HFFc6 (cell line): ENCODE measurements at regions not wholly inside any gene's neighbourhood (a gene's known extent, or its start where the extent isn't known, plus 50 kb on each side); places are given as distances from the start of the nearest gene placed in this dataset.

Source experiments
- DNase-seq: peaks from one replicate; pipeline ENCODE4 v3.0.0-alpha.2; 2018
- H3K27ac Mint-ChIP-seq: 2 replicates; pipeline ENCODE4 v1.8.0; 2020; ENCODE audit warnings: mild to moderate bottlenecking, mixed read lengths
- H3K27me3 Mint-ChIP-seq: 2 replicates; pipeline ENCODE4 v1.8.0; 2021; ENCODE audit warnings: mild to moderate bottlenecking, moderate library complexity, mixed read lengths; ENCODE audit not compliant: insufficient read depth
- H3K36me3 Mint-ChIP-seq: 2 replicates; pipeline ENCODE4 v1.8.0; 2021; ENCODE audit warnings: low read depth, mixed read lengths
- H3K4me1 Mint-ChIP-seq: 2 replicates; pipeline ENCODE4 v1.8.0; 2020; ENCODE audit warnings: low read depth, mixed read lengths
- H3K4me3 Mint-ChIP-seq: 2 replicates; pipeline ENCODE4 v1.8.0; 2020; ENCODE audit warnings: mild to moderate bottlenecking, moderate library complexity, mixed read lengths
- H3K9me3 Mint-ChIP-seq: 2 replicates; pipeline ENCODE4 v1.8.0; 2020; ENCODE audit warnings: mild to moderate bottlenecking, mixed read lengths
- TF ChIP-seq, protein P1 (sequence below): fragments of 200-600 bp; sonication (generic); IDR thresholded peaks from 2 replicates; pipeline ENCODE4 v1.5.0; 2021; ENCODE audit warnings: antibody characterized with exemption, mild to moderate bottlenecking

DNA sequence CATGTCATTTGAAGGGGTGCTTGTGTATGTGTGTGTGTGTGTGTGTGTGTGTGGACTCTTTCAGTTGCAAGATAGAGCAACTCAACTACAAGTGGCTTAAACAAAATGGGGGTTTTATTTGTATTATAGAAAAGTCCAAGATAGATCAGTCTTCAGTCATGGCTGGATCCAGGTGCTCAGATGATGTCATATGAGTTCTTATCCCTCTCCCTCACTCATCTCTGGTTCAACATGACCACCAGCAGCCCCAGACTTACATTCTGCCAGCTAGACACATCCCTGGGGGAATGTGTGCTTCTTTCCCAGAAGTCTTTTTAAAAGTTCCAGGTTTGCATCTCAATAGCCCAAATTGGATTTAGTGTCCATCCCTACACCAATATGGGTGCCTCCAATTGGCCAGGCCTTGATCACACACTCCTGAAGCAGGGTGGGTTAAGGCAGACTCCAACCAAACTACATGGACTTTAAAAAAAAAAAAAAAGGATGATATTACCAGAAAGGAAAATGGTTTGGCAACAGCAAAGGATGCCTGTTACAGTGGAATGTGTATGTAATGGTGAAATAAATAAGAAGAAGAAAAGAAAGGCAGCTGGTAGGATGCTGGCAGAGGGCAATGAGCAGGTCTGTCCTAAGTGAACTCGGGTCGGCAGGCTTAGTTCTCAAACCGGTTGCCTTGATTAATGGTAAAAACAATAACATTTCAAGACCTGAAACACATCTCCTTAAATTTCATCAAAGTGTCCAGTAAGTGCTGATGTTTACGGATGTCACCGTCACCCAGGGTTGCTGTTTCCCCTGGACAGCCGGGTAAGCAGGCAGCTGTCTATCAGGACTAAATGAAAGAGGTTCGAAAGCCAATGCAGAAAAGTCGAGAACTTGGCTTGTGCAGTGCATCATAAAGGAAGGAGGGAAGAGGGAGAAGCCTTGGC is 107.7 kb downstream of the SMIM20 start:
- H3K27me3 Mint-ChIP-seq, result peaks cover 3% of the 10 kb centered on the region
- H3K9me3 Mint-ChIP-seq, result no peaks in the 10 kb centered on the region
- peaks cover 52% of the 10 kb centered on the region for H3K4me1 Mint-ChIP-seq
- H3K27ac Mint-ChIP-seq, result peak overlapping the region; percentile 78
- no peaks in the 10 kb centered on the region for H3K36me3 Mint-ChIP-seq
- DNase-seq, result no peak
- TF ChIP-seq, protein P1, sequence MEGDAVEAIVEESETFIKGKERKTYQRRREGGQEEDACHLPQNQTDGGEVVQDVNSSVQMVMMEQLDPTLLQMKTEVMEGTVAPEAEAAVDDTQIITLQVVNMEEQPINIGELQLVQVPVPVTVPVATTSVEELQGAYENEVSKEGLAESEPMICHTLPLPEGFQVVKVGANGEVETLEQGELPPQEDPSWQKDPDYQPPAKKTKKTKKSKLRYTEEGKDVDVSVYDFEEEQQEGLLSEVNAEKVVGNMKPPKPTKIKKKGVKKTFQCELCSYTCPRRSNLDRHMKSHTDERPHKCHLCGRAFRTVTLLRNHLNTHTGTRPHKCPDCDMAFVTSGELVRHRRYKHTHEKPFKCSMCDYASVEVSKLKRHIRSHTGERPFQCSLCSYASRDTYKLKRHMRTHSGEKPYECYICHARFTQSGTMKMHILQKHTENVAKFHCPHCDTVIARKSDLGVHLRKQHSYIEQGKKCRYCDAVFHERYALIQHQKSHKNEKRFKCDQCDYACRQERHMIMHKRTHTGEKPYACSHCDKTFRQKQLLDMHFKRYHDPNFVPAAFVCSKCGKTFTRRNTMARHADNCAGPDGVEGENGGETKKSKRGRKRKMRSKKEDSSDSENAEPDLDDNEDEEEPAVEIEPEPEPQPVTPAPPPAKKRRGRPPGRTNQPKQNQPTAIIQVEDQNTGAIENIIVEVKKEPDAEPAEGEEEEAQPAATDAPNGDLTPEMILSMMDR, result no peak
- H3K4me3 Mint-ChIP-seq, result peak overlapping the region; percentile 66

DNA sequence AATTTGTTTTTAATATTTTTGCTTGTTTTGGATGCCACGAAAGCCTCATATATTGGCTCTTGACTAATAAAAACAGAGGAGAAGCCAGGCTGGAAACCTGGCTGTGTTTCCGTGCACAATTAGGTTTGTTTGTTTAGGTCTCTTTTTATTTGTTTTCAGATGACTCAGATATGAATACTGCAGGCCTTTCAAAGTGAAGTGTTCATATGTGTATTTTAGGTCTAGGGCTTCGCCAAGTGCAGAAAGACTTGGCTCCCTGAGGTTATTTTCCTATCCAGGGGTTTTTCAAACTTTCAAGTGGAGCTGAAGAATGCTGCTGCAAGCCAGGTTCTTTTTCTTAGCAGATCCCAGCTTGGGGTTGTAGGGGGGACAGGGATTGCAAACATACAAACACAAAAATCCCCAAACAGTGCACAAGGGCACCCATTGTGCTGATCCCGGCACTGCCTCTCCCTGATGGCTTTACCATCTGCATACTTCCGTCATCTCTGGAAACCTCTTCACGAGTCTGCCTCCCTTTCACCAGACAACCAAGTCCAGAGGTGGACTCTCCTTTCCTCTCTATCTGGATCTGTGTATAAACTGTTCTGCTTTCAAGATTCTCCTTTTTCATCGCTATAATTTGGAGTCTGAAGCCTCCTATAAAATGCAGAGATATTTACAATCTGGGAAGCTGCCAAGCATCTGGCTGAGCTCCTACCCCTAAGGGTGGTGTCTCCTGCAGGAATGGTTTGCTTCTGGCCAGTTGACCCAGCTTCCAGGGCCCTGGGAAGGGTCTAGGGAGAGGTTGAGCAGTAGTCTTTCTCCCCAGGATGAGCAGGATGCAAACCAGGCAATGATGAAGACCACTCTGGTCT is 108.6 kb downstream of the SMIM20 start:
- peak overlapping the region; percentile 66 for H3K4me3 Mint-ChIP-seq
- peak overlapping the region; percentile 78 for H3K27ac Mint-ChIP-seq
- peak; percentile 89 for DNase-seq
- TF ChIP-seq, protein P1, result no peak
- no peaks in the 10 kb centered on the region for H3K9me3 Mint-ChIP-seq
- H3K27me3 Mint-ChIP-seq, result peaks cover 3% of the 10 kb centered on the region
- no peaks in the 10 kb centered on the region for H3K36me3 Mint-ChIP-seq
- peaks cover 47% of the 10 kb centered on the region for H3K4me1 Mint-ChIP-seq

DNA sequence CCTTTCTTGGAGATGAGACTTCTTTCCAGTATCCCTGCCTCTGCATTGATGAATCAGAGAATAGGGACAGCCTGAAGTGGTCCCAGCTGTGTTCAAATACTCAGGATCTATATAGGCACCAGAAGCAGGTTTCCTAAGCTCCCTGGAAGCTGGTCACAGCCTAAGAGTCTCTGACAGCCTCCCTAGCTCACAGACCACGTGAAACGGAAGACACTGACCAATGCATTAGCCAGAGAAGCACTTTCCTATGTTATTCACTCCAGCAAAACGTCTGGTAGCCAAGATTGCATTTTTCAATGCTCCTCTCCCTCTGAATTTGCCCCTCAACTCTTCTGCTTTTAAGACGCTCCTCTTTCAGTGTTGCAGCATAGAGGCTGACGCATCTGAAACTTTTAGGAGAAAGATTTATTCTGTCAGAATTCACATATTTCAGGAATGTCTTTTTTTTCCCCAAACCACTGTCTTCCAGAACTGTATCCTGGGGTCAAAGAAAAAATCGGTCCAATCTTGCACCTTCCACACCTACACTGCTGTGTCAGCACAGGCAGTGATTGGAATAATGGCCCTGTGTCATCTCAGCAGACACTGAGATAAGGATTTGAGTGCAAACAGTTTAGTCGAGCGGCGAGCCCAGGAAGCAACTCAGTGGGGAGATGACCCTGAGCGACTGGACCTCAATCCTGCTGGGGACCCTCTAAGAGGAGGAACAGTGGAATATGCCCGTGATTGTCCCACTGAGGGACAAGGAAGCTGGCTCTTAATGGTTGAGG is 109.4 kb downstream of the SMIM20 start:
- no peaks in the 10 kb centered on the region for H3K9me3 Mint-ChIP-seq
- TF ChIP-seq, protein P1, result no peak
- peaks cover 47% of the 10 kb centered on the region for H3K4me1 Mint-ChIP-seq
- H3K27ac Mint-ChIP-seq, result peak overlapping the region; percentile 78
- peaks cover 3% of the 10 kb centered on the region for H3K27me3 Mint-ChIP-seq
- peak; percentile 14 for DNase-seq
- no peaks in the 10 kb centered on the region for H3K36me3 Mint-ChIP-seq
- peak overlapping the region; percentile 66 for H3K4me3 Mint-ChIP-seq

DNA sequence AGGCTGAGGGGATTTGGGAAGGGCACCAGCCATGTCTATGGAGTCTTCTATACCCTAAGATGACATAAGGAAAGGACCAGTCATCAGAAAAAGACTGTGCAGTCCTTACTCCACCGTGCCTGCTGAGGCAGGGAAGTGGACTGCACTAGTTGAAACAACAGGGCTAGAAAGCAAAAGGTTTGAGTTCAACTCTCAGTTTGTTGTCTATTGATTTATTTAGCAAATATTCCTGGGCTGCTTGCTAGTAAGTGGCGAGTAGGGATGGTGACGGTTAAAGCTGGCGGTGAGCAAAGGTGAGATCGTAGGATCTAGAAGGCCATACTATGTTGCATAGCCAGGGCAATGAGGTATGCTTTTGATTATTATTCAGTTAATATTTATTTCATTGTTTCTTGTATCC is 110.1 kb downstream of the SMIM20 start:
- H3K4me3 Mint-ChIP-seq, result no peak overlapping the region
- TF ChIP-seq, protein P1, result no peak
- peaks cover 47% of the 10 kb centered on the region for H3K4me1 Mint-ChIP-seq
- H3K27ac Mint-ChIP-seq, result no peak overlapping the region
- H3K27me3 Mint-ChIP-seq, result peaks cover 3% of the 10 kb centered on the region
- no peak for DNase-seq
- H3K36me3 Mint-ChIP-seq, result no peaks in the 10 kb centered on the region
- no peaks in the 10 kb centered on the region for H3K9me3 Mint-ChIP-seq

DNA sequence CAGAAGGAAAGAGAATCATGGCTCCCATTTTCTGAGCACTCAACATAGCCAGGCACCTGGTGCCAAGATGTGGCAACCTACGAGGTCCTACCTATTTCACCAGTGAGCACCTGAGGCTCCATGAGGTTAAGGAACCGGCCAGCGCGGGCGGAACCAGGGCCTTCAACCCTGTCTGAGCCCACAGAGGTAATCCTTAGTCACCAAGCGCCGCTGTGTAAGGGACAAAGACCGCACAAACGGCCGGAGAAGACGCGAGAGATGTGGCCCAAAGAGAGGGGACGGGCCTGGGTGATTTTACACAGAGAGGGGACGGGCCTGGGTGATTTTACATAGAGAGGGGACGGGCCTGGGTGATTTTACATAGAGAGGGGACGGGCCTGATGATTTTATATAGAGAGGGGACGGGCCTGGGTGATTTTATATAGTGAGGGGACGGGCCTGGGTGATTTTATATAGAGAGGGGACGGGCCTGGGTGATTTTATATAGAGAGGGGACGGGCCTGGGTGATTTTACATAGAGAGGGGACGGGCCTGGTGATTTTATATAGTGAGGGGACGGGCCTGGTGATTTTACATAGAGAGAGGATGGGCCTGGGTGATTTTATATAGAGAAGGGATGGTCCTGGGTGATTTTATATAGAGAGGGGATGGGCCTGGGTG is 114.2 kb downstream of the SMIM20 start:
- Mint-ChIP-seq H3K36me3 (no peaks in the 10 kb centered on the region), H3K27ac (no peak overlapping the region), H3K4me3 (no peak overlapping the region), H3K27me3 (peaks cover 3% of the 10 kb centered on the region), H3K4me1 (peaks cover 38% of the 10 kb centered on the region), H3K9me3 (peaks cover 3% of the 10 kb centered on the region; the same call in 1 of the 2 replicates)
- TF ChIP-seq, protein P1, result no peak
- no peak for DNase-seq
